SK-N-SH (cell line): ENCODE measurements at regions not wholly inside any gene's neighbourhood (a gene's known extent, or its start where the extent isn't known, plus 50 kb on each side); places are given as distances from the start of the nearest gene placed in this dataset.

Source experiments
- CTCF ChIA-PET: fragments of 300-600, 350-600 bp; formaldehyde crosslinking; extraction: SDS; loops from one replicate; lab custom pipeline; 2021; lab: Yijun Ruan, JAX
- POLR2A ChIA-PET: fragments of 350-600 bp; sonication (Branson Sonifier 250); formaldehyde crosslinking; extraction: SDS; loops from one replicate; lab custom pipeline; 2020; ENCODE audit warnings: antibody characterized with exemption, inconsistent platforms; lab: Yijun Ruan, JAX
- DNase-seq: peaks from one replicate; pipeline ENCODE4 v3.0.0; 2012
- H2AFZ ChIP-seq: fragments of 200-600 bp; sonication (generic); 2 replicates; pipeline ENCODE4 v1.8.1; 2016; ENCODE audit warnings: antibody characterized with exemption, mild to moderate bottlenecking, low read depth
- H3F3A ChIP-seq: fragments of 200-600 bp; sonication (generic); replicated peaks from 2 replicates; pipeline ENCODE3; 2016; ENCODE audit warnings: antibody characterized with exemption, mild to moderate bottlenecking; ENCODE audit not compliant: insufficient read depth
- H3K27ac ChIP-seq, 2 experiments: fragments of 200-500 bp in 1 of 2; fragments of 200-600 bp in 1 of 2; sonication (Bioruptor generic) in 1 of 2; sonication (generic), shearing (Covaris generic) in 1 of 2; 2 replicates each; pipeline versions ENCODE4 v1.5.1 to v1.6.1; 2014 to 2016; ENCODE audit warnings: low read depth in 2 of 2, inconsistent platforms in 1 of 2, low read length in 1 of 2, mild to moderate bottlenecking in 1 of 2, mixed read lengths in 1 of 2
- H3K27me3 ChIP-seq: fragments of 200-600 bp; sonication (generic), shearing (Covaris generic); 2 replicates; pipeline ENCODE4 v1.6.1; 2016; ENCODE audit warnings: mixed run types; ENCODE audit not compliant: insufficient read depth
- H3K36me3 ChIP-seq, 2 experiments: fragments of 200-500 bp in 1 of 2; fragments of 200-600 bp in 1 of 2; sonication (Bioruptor generic) in 1 of 2; sonication (generic) in 1 of 2; replicated peaks in 1 of 2; 2 replicates each; pipeline versions ENCODE3 to v1.5.1; 2014 to 2016; ENCODE audit warnings: low read length in 1 of 2, mild to moderate bottlenecking in 1 of 2; ENCODE audit not compliant: insufficient read depth in 2 of 2, control insufficient read depth in 1 of 2
- H3K4me1 ChIP-seq, 2 experiments: fragments of 200-500 bp in 1 of 2; fragments of 200-600 bp in 1 of 2; sonication (Bioruptor generic) in 1 of 2; sonication (generic), shearing (Covaris generic) in 1 of 2; 2 replicates each; pipeline versions ENCODE4 v1.5.1 to v1.6.1; 2014 to 2016; ENCODE audit warnings: low read depth in 1 of 2, low read length in 1 of 2, mixed run types in 1 of 2; ENCODE audit not compliant: insufficient read depth in 2 of 2, control insufficient read depth in 1 of 2
- H3K4me2 ChIP-seq: fragments of 200-600 bp; sonication (generic), shearing (Covaris generic); 2 replicates; pipeline ENCODE4 v1.6.1; 2017; ENCODE audit warnings: mixed run types
- H3K4me3 ChIP-seq, 2 experiments: fragments of 200-500 bp in 1 of 2; fragments of 200-600 bp in 1 of 2; sonication (Bioruptor generic) in 1 of 2; sonication (generic), shearing (Covaris generic) in 1 of 2; 2 replicates each; pipeline versions ENCODE4 v1.5.1 to v1.8.1; 2014 to 2016; ENCODE audit warnings: low read depth in 2 of 2, inconsistent platforms in 1 of 2, low read length in 1 of 2, mild to moderate bottlenecking in 1 of 2, mixed read lengths in 1 of 2, moderate library complexity in 1 of 2
- H3K79me2 ChIP-seq: fragments of 200-600 bp; sonication (generic); 2 replicates; pipeline ENCODE4 v1.8.1; 2017; ENCODE audit warnings: mild to moderate bottlenecking; ENCODE audit not compliant: insufficient read depth
- H3K9ac ChIP-seq: fragments of 200-600 bp; sonication (generic); 2 replicates; pipeline ENCODE4 v1.6.1; 2017; ENCODE audit warnings: mixed run types
- H3K9me2 ChIP-seq: fragments of 200-600 bp; sonication (generic); 2 replicates; pipeline ENCODE4 v1.6.1; 2017; ENCODE audit warnings: mixed run types
- H3K9me3 ChIP-seq: fragments of 200-600 bp; sonication (generic); 2 replicates; pipeline ENCODE4 v1.6.1; 2017; ENCODE audit warnings: mixed run types, mild to moderate bottlenecking, moderate library complexity
- H4K20me1 ChIP-seq: fragments of 200-600 bp; sonication (generic); 2 replicates; pipeline ENCODE4 v1.6.1; 2017; ENCODE audit warnings: mild to moderate bottlenecking, mixed run types; ENCODE audit not compliant: insufficient read depth
- CHD2 ChIP-seq: fragments of 150-350 bp; IDR thresholded peaks from 2 replicates; pipeline ENCODE4 v1.6.1; 2018; ENCODE audit warnings: low read length; ENCODE audit not compliant: partially characterized antibody
- ELF1 ChIP-seq: IDR thresholded peaks from 2 replicates; pipeline ENCODE4 v1.4.0; 2012
- FOSL2 ChIP-seq: IDR thresholded peaks from 2 replicates; pipeline ENCODE4 v1.4.0; 2012; ENCODE audit warnings: low read depth, mild to moderate bottlenecking, moderate library complexity, borderline replicate concordance
- FOXJ3 ChIP-seq: sonication (generic); formaldehyde crosslinking; IDR thresholded peaks from 2 replicates; pipeline ENCODE4 v1.5.1; 2020; ENCODE audit warnings: mild to moderate bottlenecking, missing genetic modification reagents
- FOXM1 ChIP-seq: IDR thresholded peaks from 2 replicates; pipeline ENCODE4 v1.4.0; 2012; ENCODE audit warnings: low read depth, mild to moderate bottlenecking
- GABPA ChIP-seq: IDR thresholded peaks from 2 replicates; pipeline ENCODE4 v1.4.0; 2012; ENCODE audit warnings: low read depth, mild to moderate bottlenecking
- GATA2 ChIP-seq: sonication (generic); formaldehyde crosslinking; IDR thresholded peaks from 2 replicates; pipeline ENCODE4 v1.5.0; 2020; ENCODE audit warnings: mild to moderate bottlenecking, missing genetic modification reagents
- MEF2A ChIP-seq: IDR thresholded peaks from 2 replicates; pipeline ENCODE4 v1.4.0; 2012; ENCODE audit warnings: low read depth, borderline replicate concordance
- MXI1 ChIP-seq: IDR thresholded peaks from 2 replicates; pipeline ENCODE4 v1.6.1; 2012; ENCODE audit warnings: mild to moderate bottlenecking, low read depth, low read length, improper control_type of control experiment
- NRF1 ChIP-seq: IDR thresholded peaks from 2 replicates; pipeline ENCODE4 v1.6.1; 2012; ENCODE audit warnings: low read depth, mild to moderate bottlenecking, low read length
- POLR2AphosphoS5 ChIP-seq: IDR thresholded peaks from 2 replicates; pipeline ENCODE4 v1.6.1; 2012; ENCODE audit warnings: low read depth, low read length
- RAD21 ChIP-seq: IDR thresholded peaks from 2 replicates; pipeline ENCODE4 v1.6.1; 2012; ENCODE audit warnings: mild to moderate bottlenecking, low read length
- RCOR1 ChIP-seq: fragments of 150-350 bp; IDR thresholded peaks from 2 replicates; pipeline ENCODE4 v1.6.1; 2017; ENCODE audit warnings: antibody characterized with exemption, low read length
- REST ChIP-seq: IDR thresholded peaks from 2 replicates; pipeline ENCODE4 v1.6.1; 2012; ENCODE audit warnings: mild to moderate bottlenecking, low read depth, low read length, moderate library complexity
- RXRA ChIP-seq: IDR thresholded peaks from 2 replicates; pipeline ENCODE4 v1.4.0; 2012; ENCODE audit warnings: low read depth, mild to moderate bottlenecking, borderline replicate concordance
- SIN3A ChIP-seq: IDR thresholded peaks from 2 replicates; pipeline ENCODE4 v1.6.1; 2012; ENCODE audit warnings: low read depth, mild to moderate bottlenecking, low read length, moderate library complexity, borderline replicate concordance
- TAF1 ChIP-seq: IDR thresholded peaks from 2 replicates; pipeline ENCODE4 v1.6.1; 2012; ENCODE audit warnings: low read depth, mild to moderate bottlenecking, low read length, moderate library complexity, borderline replicate concordance
- TCF12 ChIP-seq: IDR thresholded peaks from 2 replicates; pipeline ENCODE4 v1.4.0; 2012
- TEAD4 ChIP-seq: IDR thresholded peaks from 2 replicates; pipeline ENCODE4 v1.4.0; 2012; ENCODE audit warnings: mild to moderate bottlenecking, borderline replicate concordance; ENCODE audit not compliant: insufficient read depth
- USF2 ChIP-seq: fragments of 150-350 bp; IDR thresholded peaks from 2 replicates; pipeline ENCODE4 v1.6.1; 2017; ENCODE audit warnings: antibody characterized with exemption, low read length, low read depth, borderline replicate concordance
- WGBS: methylation state at CpG from one replicate; pipeline ENCODE4 v1.1.6; 2017; ENCODE audit warnings: low lambda C conversion rate; 5-methylcytosine and 5-hydroxymethylcytosine counted together
- TF ChIP-seq, protein P1 (sequence below): fragments of 200-600 bp; sonication (generic); IDR thresholded peaks from 2 replicates; pipeline ENCODE4 v1.6.1; 2017; ENCODE audit warnings: antibody characterized with exemption, mild to moderate bottlenecking, moderate library complexity
- TF ChIP-seq, protein P2 (sequence below): IDR thresholded peaks from 2 replicates; pipeline ENCODE4; 2012

GRCh38 chr10:35731828-35732227 lies 89.7 kb upstream of the FZD8 start:
- Histone ChIP-seq H2AFZ (no peak overlapping the region), H3K36me3 (no peaks in the 10 kb centered on the region), H3K4me3 (no peak overlapping the region), H3F3A (no peaks in the 10 kb centered on the region), H4K20me1 (no peaks in the 10 kb centered on the region), H3K27ac (no peak overlapping the region), H3K9me3 (no peaks in the 10 kb centered on the region), H3K9me2 (no peaks in the 10 kb centered on the region), H3K9ac (no peak overlapping the region), H3K4me2 (no peak overlapping the region), H3K4me1 (no peaks in the 10 kb centered on the region), H3K79me2 (no peaks in the 10 kb centered on the region), H3K27me3 (no peaks in the 10 kb centered on the region; the same call in 1 of the 2 replicates)
- ChIA-PET CTCF (no interaction called here), POLR2A (no interaction called here)
- WGBS, result 69% methylated on average over 1 of the region's 1 CpG
- DNase-seq, result no peak
- TF ChIP-seq CHD2 (no peak), GATA2 (CRISPR knock-in tag) (no peak), RXRA (no peak), TAF1 (no peak), MEF2A (no peak), FOXJ3 (CRISPR knock-in tag) (no peak), TCF12 (no peak), SIN3A (no peak), REST (no peak), FOXM1 (no peak), TEAD4 (no peak), NRF1 (no peak), RAD21 (no peak)

GRCh38 chr10:35728341-35728740 lies 86.2 kb upstream of the FZD8 start:
- Histone ChIP-seq H2AFZ (no peak overlapping the region), H4K20me1 (no peaks in the 10 kb centered on the region), H3K9ac (no peak overlapping the region), H3K27ac (no peak overlapping the region), H3F3A (no peaks in the 10 kb centered on the region), H3K36me3 (no peaks in the 10 kb centered on the region), H3K4me2 (no peak overlapping the region), H3K27me3 (no peaks in the 10 kb centered on the region; the same call in 1 of the 2 replicates), H3K4me1 (no peaks in the 10 kb centered on the region), H3K79me2 (no peaks in the 10 kb centered on the region), H3K4me3 (no peak overlapping the region), H3K9me3 (no peaks in the 10 kb centered on the region), H3K9me2 (no peaks in the 10 kb centered on the region)
- no peak for DNase-seq
- POLR2A ChIA-PET, result no interaction called here
- 48% methylated on average over 5 of the region's 5 CpGs for WGBS
- CTCF ChIA-PET, result no interaction called here
- no peak for TF ChIP-seq TAF1
- no peak for TF ChIP-seq FOXM1
- TF ChIP-seq RAD21, result no peak
- TF ChIP-seq FOSL2, result no peak
- TF ChIP-seq NRF1, result no peak
- no peak for TF ChIP-seq TEAD4
- TF ChIP-seq GABPA, result no peak
- no peak for TF ChIP-seq CHD2
- TF ChIP-seq, protein P1, sequence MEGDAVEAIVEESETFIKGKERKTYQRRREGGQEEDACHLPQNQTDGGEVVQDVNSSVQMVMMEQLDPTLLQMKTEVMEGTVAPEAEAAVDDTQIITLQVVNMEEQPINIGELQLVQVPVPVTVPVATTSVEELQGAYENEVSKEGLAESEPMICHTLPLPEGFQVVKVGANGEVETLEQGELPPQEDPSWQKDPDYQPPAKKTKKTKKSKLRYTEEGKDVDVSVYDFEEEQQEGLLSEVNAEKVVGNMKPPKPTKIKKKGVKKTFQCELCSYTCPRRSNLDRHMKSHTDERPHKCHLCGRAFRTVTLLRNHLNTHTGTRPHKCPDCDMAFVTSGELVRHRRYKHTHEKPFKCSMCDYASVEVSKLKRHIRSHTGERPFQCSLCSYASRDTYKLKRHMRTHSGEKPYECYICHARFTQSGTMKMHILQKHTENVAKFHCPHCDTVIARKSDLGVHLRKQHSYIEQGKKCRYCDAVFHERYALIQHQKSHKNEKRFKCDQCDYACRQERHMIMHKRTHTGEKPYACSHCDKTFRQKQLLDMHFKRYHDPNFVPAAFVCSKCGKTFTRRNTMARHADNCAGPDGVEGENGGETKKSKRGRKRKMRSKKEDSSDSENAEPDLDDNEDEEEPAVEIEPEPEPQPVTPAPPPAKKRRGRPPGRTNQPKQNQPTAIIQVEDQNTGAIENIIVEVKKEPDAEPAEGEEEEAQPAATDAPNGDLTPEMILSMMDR, result no peak
- TF ChIP-seq MEF2A, result no peak
- TF ChIP-seq POLR2AphosphoS5, result no peak
- TF ChIP-seq MXI1, result no peak
- TF ChIP-seq RCOR1, result no peak
- TF ChIP-seq ELF1, result no peak
- TF ChIP-seq USF2, result no peak
- TF ChIP-seq, protein P2, sequence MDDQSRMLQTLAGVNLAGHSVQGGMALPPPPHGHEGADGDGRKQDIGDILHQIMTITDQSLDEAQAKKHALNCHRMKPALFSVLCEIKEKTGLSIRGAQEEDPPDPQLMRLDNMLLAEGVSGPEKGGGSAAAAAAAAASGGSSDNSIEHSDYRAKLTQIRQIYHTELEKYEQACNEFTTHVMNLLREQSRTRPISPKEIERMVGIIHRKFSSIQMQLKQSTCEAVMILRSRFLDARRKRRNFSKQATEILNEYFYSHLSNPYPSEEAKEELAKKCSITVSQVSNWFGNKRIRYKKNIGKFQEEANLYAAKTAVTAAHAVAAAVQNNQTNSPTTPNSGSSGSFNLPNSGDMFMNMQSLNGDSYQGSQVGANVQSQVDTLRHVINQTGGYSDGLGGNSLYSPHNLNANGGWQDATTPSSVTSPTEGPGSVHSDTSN, result no peak
